OCI-LY1 (cell line): ENCODE measurements at regions not wholly inside any gene's neighbourhood (a gene's known extent, or its start where the extent isn't known, plus 50 kb on each side); places are given as distances from the start of the nearest gene placed in this dataset.

Experiments
- H2AFZ ChIP-seq: fragments of 200-600 bp; sonication (generic), shearing (Covaris generic); 2 replicates; pipeline ENCODE4 v1.6.0; 2014; ENCODE audit warnings: antibody characterized with exemption, mild to moderate bottlenecking, low read length
- H3F3A ChIP-seq: fragments of 200-600 bp; sonication (generic), shearing (Covaris generic); 2 replicates; pipeline ENCODE4 v1.6.0; 2014; ENCODE audit warnings: mild to moderate bottlenecking, antibody characterized with exemption, low read length, moderate library complexity; ENCODE audit not compliant: insufficient read depth
- H3K27ac ChIP-seq: fragments of 200-600 bp; sonication (generic); 2 replicates; pipeline ENCODE4 v1.5.1; 2014; ENCODE audit warnings: low read length, mixed run types, mild to moderate bottlenecking, low read depth; ENCODE audit not compliant: poor library complexity, severe bottlenecking
- H3K27me3 ChIP-seq: fragments of 200-600 bp; sonication (generic); 2 replicates; pipeline ENCODE4 v1.6.0; 2014; ENCODE audit warnings: antibody characterized with exemption, mild to moderate bottlenecking, low read length, moderate library complexity; ENCODE audit not compliant: insufficient read depth
- H3K36me3 ChIP-seq: fragments of 200-600 bp; sonication (generic); 2 replicates; pipeline ENCODE4 v1.6.1; 2014; ENCODE audit warnings: mild to moderate bottlenecking, antibody characterized with exemption, low read length, moderate library complexity, mixed read lengths; ENCODE audit not compliant: insufficient read depth
- H3K4me1 ChIP-seq: fragments of 200-600 bp; sonication (generic); 2 replicates; pipeline ENCODE4 v1.5.1; 2014; ENCODE audit warnings: mild to moderate bottlenecking, low read length, moderate library complexity; ENCODE audit not compliant: insufficient read depth, severe bottlenecking
- H3K4me2 ChIP-seq: fragments of 200-600 bp; sonication (generic), shearing (Covaris generic); 2 replicates; pipeline ENCODE4 v1.6.1; 2014; ENCODE audit warnings: low read length
- H3K4me3 ChIP-seq: fragments of 200-600 bp; sonication (generic); 2 replicates; pipeline ENCODE4 v1.5.1; 2014; ENCODE audit warnings: low read length, low read depth, mild to moderate bottlenecking, mixed read lengths; ENCODE audit not compliant: poor library complexity, severe bottlenecking
- H3K79me2 ChIP-seq: fragments of 200-600 bp; shearing (Covaris generic); 2 replicates; pipeline ENCODE4 v1.6.1; 2016; ENCODE audit warnings: mixed run types, low read length, mixed read lengths; ENCODE audit not compliant: insufficient read depth
- H3K9ac ChIP-seq: fragments of 200-600 bp; sonication (generic), shearing (Covaris generic); 2 replicates; pipeline ENCODE4 v1.6.1; 2014; ENCODE audit warnings: mild to moderate bottlenecking, low read length, mixed read lengths
- H3K9me2 ChIP-seq: fragments of 200-600 bp; sonication (generic), shearing (Covaris generic); 2 replicates; pipeline ENCODE4 v1.6.1; 2014; ENCODE audit warnings: low read depth, mild to moderate bottlenecking, low read length, mixed read lengths
- H3K9me3 ChIP-seq: fragments of 200-600 bp; shearing (Covaris generic); 2 replicates; pipeline ENCODE4 v1.6.1; 2014; ENCODE audit warnings: low read length, mixed read lengths
- H4K20me1 ChIP-seq: fragments of 200-600 bp; sonication (generic), shearing (Covaris generic); 2 replicates; pipeline ENCODE4 v1.6.0; 2016; ENCODE audit warnings: mild to moderate bottlenecking, low read length; ENCODE audit not compliant: insufficient read depth
- EZH2 ChIP-seq: fragments of 200-600 bp; sonication (generic), shearing (Covaris generic); IDR thresholded peaks from 2 replicates; pipeline ENCODE4 v1.8.0; 2017; ENCODE audit warnings: borderline replicate concordance, mixed run types, mild to moderate bottlenecking, antibody characterized with exemption, low read length, moderate library complexity, mixed read lengths
- TF ChIP-seq, protein P1 (sequence below): fragments of 200-600 bp; sonication (generic), shearing (Covaris generic); IDR thresholded peaks from 2 replicates; pipeline ENCODE4 v1.5.1; 2017; ENCODE audit warnings: mild to moderate bottlenecking, antibody characterized with exemption, low read length, moderate library complexity, mixed read lengths

DNA sequence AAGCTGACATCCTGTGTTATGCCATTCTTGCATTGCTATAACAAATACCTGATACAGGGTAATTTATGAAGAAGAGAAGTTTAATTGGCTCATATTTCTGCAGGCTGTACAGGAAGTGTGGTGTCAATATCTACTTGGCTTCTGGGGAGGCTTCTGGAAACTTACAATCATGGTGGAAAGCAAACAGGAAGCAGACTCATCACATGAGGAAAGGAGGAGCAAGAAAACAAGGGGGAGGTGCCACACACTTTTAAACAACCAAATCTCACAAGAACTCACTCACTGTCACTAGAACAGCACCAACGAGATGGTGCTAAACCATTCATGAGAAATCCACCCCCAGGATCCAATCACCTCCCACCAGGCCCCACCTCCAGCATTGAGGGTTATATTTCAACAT lies 143.1 kb upstream of the GGTLC1 start:
- Histone ChIP-seq H3K9me3 (no peaks in the 10 kb centered on the region), H3K27ac (no peak overlapping the region), H3K36me3 (no peaks in the 10 kb centered on the region), H3K4me1 (no peaks in the 10 kb centered on the region), H3K79me2 (no peaks in the 10 kb centered on the region), H2AFZ (no peak overlapping the region), H3K9ac (no peak overlapping the region), H3K4me2 (no peak overlapping the region), H3F3A (no peaks in the 10 kb centered on the region), H3K9me2 (no peaks in the 10 kb centered on the region), H4K20me1 (no peaks in the 10 kb centered on the region), H3K4me3 (no peak overlapping the region), H3K27me3 (no peaks in the 10 kb centered on the region)
- TF ChIP-seq, protein P1, sequence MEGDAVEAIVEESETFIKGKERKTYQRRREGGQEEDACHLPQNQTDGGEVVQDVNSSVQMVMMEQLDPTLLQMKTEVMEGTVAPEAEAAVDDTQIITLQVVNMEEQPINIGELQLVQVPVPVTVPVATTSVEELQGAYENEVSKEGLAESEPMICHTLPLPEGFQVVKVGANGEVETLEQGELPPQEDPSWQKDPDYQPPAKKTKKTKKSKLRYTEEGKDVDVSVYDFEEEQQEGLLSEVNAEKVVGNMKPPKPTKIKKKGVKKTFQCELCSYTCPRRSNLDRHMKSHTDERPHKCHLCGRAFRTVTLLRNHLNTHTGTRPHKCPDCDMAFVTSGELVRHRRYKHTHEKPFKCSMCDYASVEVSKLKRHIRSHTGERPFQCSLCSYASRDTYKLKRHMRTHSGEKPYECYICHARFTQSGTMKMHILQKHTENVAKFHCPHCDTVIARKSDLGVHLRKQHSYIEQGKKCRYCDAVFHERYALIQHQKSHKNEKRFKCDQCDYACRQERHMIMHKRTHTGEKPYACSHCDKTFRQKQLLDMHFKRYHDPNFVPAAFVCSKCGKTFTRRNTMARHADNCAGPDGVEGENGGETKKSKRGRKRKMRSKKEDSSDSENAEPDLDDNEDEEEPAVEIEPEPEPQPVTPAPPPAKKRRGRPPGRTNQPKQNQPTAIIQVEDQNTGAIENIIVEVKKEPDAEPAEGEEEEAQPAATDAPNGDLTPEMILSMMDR, result no peak
- no peak for TF ChIP-seq EZH2

DNA sequence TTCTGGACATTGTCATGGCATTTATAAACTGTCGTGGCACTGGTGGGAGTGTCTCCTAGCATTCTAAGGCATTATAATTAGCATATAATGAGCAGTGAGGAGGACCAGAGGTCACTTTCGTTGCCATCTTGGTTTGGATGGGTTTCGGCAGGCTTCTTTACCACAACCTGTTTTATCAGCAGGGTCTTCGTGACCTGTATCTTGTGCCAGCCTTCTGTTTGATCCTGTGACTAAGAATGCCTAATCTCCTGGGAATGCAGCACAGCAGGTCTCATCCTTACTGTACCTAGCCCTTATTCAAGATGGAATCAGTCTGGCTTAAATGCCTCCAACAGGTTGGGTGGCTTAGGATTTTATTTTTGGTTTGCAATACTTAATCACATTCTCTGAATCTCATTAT lies 142.7 kb upstream of the GGTLC1 start:
- H3K4me3 ChIP-seq, result no peak overlapping the region
- H4K20me1 ChIP-seq, result no peaks in the 10 kb centered on the region
- H3K79me2 ChIP-seq, result no peaks in the 10 kb centered on the region
- H3K9me2 ChIP-seq, result no peaks in the 10 kb centered on the region
- H3K4me2 ChIP-seq, result no peak overlapping the region
- no peaks in the 10 kb centered on the region for H3K4me1 ChIP-seq
- H3F3A ChIP-seq, result no peaks in the 10 kb centered on the region
- no peak overlapping the region for H3K9ac ChIP-seq
- no peak overlapping the region for H3K27ac ChIP-seq
- no peak overlapping the region for H2AFZ ChIP-seq
- TF ChIP-seq, protein P1, result no peak
- no peak for TF ChIP-seq EZH2
- H3K9me3 ChIP-seq, result no peaks in the 10 kb centered on the region
- H3K36me3 ChIP-seq, result no peaks in the 10 kb centered on the region
- H3K27me3 ChIP-seq, result no peaks in the 10 kb centered on the region

DNA sequence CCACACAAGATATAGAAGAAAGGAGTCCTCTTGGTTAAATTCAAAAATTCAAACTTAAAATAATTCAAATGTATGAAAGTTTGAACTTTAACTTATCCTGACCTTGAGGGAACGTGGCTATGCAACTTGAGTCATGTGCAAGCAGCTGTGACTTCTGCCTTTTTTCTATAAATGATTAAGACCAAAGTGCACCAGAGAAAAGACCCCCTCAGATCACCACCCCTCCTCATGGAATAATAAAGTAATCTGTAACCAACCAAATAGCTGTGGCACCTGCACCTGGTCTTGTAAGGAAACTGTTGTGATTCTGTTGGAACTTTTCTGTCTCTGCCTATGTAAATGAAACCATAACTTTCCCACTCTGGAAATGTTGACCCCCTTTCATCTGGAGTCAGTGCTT lies 141.1 kb upstream of the GGTLC1 start:
- Histone ChIP-seq H3K4me1 (no peaks in the 10 kb centered on the region), H3K36me3 (no peaks in the 10 kb centered on the region), H2AFZ (no peak overlapping the region), H3K27ac (no peak overlapping the region), H3F3A (no peaks in the 10 kb centered on the region), H3K79me2 (no peaks in the 10 kb centered on the region), H3K4me3 (no peak overlapping the region), H3K27me3 (no peaks in the 10 kb centered on the region), H3K9me3 (no peaks in the 10 kb centered on the region), H4K20me1 (no peaks in the 10 kb centered on the region), H3K9me2 (no peaks in the 10 kb centered on the region), H3K4me2 (no peak overlapping the region), H3K9ac (no peak overlapping the region)
- TF ChIP-seq EZH2, result no peak
- TF ChIP-seq, protein P1, result no peak
